ENCODE measurements at regions not wholly inside any gene's neighbourhood (a gene's known extent, or its start where the extent isn't known, plus 50 kb on each side); places are given as distances from the start of the nearest gene placed in this dataset.

DNA sequence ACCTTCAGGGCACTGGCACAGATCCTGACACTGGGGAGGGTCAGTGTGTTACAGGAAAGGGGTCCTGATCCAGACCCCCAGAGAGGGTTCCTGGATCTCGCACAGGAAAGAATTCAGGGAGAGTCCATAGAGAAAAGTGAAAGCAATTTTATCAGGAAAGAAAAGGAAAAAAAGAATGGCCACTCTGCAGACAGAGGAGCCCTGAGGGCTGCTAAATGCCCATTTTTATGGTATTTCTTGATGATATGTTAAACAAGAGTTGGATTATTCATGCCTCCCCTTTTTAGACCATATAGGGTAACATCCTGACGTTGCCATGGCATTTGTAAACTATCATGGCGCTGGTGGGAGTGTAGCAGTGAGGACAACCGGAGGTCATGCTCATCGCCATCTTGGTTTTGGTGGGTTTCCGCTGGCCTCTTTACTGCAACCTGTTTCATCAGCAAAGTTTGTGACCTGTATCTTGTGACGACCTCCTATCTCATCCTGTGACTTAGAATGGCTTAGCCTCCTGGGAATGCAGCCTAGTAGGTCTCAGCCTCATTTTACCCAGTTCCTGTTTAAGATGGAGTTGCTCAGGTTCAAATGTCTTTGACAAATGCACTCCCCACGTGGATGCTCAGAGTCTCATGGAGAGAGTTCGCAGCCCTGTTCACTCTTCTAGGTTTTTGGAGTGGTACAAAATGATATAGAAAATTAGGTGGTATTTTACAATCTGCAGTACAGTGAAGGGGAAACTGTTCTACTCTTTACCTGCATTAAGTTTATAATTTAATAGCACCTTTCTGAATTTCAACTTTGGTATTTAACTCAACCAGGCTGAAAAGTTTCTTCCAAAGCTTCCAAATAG is 1363.7 kb upstream of the TMEM132C start:
- no peak for FAIRE-seq
- POLR2A ChIA-PET, result no interaction called here
- H2AFZ ChIP-seq (ENCODE audit: low read depth, low read length), result no peak overlapping the region
- no peaks in the 10 kb centered on the region for H4K20me1 ChIP-seq (replicated peaks; ENCODE audit: control insufficient read depth, extremely low read depth, insufficient read depth, low read length)
- no peaks in the 10 kb centered on the region for H3K36me3 ChIP-seq (ENCODE audit: control insufficient read depth in 2 of 2, extremely low read depth in 1 of 2, insufficient read depth in 2 of 2, low read length in 2 of 2)
- H3K9ac ChIP-seq (replicated peaks; ENCODE audit: extremely low read depth, insufficient read depth, low read length), result no peak overlapping the region
- CTCF ChIA-PET, result no interaction called here
- no peaks in the 10 kb centered on the region for H3K4me1 ChIP-seq (ENCODE audit: control insufficient read depth, extremely low read depth, insufficient read depth, low read length)
- TF ChIP-seq, protein P1, sequence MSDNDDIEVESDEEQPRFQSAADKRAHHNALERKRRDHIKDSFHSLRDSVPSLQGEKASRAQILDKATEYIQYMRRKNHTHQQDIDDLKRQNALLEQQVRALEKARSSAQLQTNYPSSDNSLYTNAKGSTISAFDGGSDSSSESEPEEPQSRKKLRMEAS (IDR thresholded peaks at IDR 0.05; ENCODE audit: insufficient read depth, insufficient read length), result no peak
- no peak for TF ChIP-seq FOS (IDR thresholded peaks at IDR 0.05; ENCODE audit: borderline replicate concordance, insufficient read depth, low read length)
- no peak for TF ChIP-seq JUN (IDR thresholded peaks at IDR 0.05; ENCODE audit: borderline replicate concordance, insufficient read depth, insufficient read length, low read depth)
- no peak for TF ChIP-seq EZH2 (IDR thresholded peaks at IDR 0.05; ENCODE audit: borderline replicate concordance, low read depth, low read length, severe bottlenecking)
- TF ChIP-seq, protein P2, sequence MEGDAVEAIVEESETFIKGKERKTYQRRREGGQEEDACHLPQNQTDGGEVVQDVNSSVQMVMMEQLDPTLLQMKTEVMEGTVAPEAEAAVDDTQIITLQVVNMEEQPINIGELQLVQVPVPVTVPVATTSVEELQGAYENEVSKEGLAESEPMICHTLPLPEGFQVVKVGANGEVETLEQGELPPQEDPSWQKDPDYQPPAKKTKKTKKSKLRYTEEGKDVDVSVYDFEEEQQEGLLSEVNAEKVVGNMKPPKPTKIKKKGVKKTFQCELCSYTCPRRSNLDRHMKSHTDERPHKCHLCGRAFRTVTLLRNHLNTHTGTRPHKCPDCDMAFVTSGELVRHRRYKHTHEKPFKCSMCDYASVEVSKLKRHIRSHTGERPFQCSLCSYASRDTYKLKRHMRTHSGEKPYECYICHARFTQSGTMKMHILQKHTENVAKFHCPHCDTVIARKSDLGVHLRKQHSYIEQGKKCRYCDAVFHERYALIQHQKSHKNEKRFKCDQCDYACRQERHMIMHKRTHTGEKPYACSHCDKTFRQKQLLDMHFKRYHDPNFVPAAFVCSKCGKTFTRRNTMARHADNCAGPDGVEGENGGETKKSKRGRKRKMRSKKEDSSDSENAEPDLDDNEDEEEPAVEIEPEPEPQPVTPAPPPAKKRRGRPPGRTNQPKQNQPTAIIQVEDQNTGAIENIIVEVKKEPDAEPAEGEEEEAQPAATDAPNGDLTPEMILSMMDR (IDR thresholded peaks at IDR 0.05; ENCODE audit: extremely low read depth in 1 of 2, insufficient read depth in 1 of 2, low read depth in 1 of 2, low read length in 2 of 2), result no peak
- TF ChIP-seq POLR2A (IDR thresholded peaks at IDR 0.05; ENCODE audit: low read depth, low read length), result no peak
- TF ChIP-seq MYC (IDR thresholded peaks at IDR 0.05; ENCODE audit: low read depth, low read length), result no peak
- TF ChIP-seq GATA2 (IDR thresholded peaks at IDR 0.05; ENCODE audit: insufficient read depth, insufficient read length, low read depth, low read length), result no peak
- no peak for TF ChIP-seq POLR2AphosphoS5 (IDR thresholded peaks at IDR 0.05; ENCODE audit: insufficient read depth, low read depth, low read length)
- dilution Hi-C loops (cut with MboI; ENCODE audit: extremely low pct_ligation_motif_present, low sequenced_read_pairs), result no loop called here
- peaks cover 7% of the 10 kb centered on the region for H3K9me3 ChIP-seq (replicated peaks; ENCODE audit: control insufficient read depth, insufficient read depth, low read length)
- BruUV-seq (replicated peaks), result no TSS peak
- no peak overlapping the region for H3K4me3 ChIP-seq (replicated peaks in 1 of 3; ENCODE audit: insufficient read depth in 1 of 3, low read depth in 1 of 3, low read length in 3 of 3)
- H3K4me2 ChIP-seq (ENCODE audit: insufficient read depth, low read length), result no peak overlapping the region
- H3K79me2 ChIP-seq (ENCODE audit: control insufficient read depth, insufficient read depth, low read length), result no peaks in the 10 kb centered on the region
- DNase-seq (ENCODE audit: low read depth, low spot score), result no peak
- H3K9me1 ChIP-seq (replicated peaks; ENCODE audit: control insufficient read depth, extremely low read depth, insufficient read depth, low read length), result no peaks in the 10 kb centered on the region
- H3K27me3 ChIP-seq (ENCODE audit: control insufficient read depth in 2 of 2, insufficient read depth in 2 of 2, low read length in 2 of 2), result no peaks in the 10 kb centered on the region
- intact Hi-C loops (cut with micrococcal nuclease), result no loop called here
- no peak overlapping the region for H3K27ac ChIP-seq (ENCODE audit: insufficient read depth, low read depth, low read length)

Data from endothelial cell of umbilical vein (primary cell).